K562 (cell line): ENCODE measurements at regions not wholly inside any gene's neighbourhood (a gene's known extent, or its start where the extent isn't known, plus 50 kb on each side); places are given as distances from the start of the nearest gene placed in this dataset.

ENCODE experiments used
- ATF6 ChIP-seq: sonication (generic); formaldehyde crosslinking; IDR thresholded peaks from 2 replicates; pipeline ENCODE4 v1.4.0; 2020; ENCODE audit warnings: mild to moderate bottlenecking, missing genetic modification reagents
- CGGBP1 ChIP-seq: fragments of 250-450 bp; sonication (Bioruptor Pico); IDR thresholded peaks from 2 replicates; pipeline ENCODE4 v1.9.0; 2021; ENCODE audit warnings: mild to moderate bottlenecking
- DPF2 ChIP-seq: fragments of 450-650 bp; IDR thresholded peaks from 2 replicates; pipeline ENCODE4 v1.6.1; 2016
- FOXJ2 ChIP-seq: fragments of 200-800 bp; sonication (Bioruptor generic); IDR thresholded peaks from 2 replicates; pipeline ENCODE4 v1.6.1; 2016; ENCODE audit warnings: missing genetic modification characterization, missing compliant biosample characterization
- GABPA ChIP-seq: fragments of 200-800 bp; sonication (Bioruptor generic); conservative IDR thresholded peaks from 2 replicates; pipeline ENCODE4 v1.6.1; 2016; ENCODE audit warnings: low read depth, missing genetic modification characterization, missing compliant biosample characterization
- HNRNPH1 ChIP-seq: fragments of 200-400 bp; formaldehyde crosslinking; optimal IDR thresholded peaks from 2 replicates; pipeline ENCODE3; 2017; ENCODE audit warnings: low read depth, mild to moderate bottlenecking, low read length, moderate library complexity
- HNRNPK ChIP-seq: fragments of 200-400 bp; formaldehyde crosslinking; IDR thresholded peaks from one replicate; pipeline ENCODE4 v1.6.1; 2018; ENCODE audit warnings: mild to moderate bottlenecking, low read depth, low read length; ENCODE audit not compliant: poor library complexity, severe bottlenecking
- IFI16 ChIP-seq: fragments of 250-450 bp; sonication (Bioruptor Pico); IDR thresholded peaks from 2 replicates; pipeline ENCODE4 v2.1.2; 2022; ENCODE audit warnings: mild to moderate bottlenecking, inconsistent platforms
- LCOR ChIP-seq: sonication (generic); formaldehyde crosslinking; IDR thresholded peaks from 2 replicates; pipeline ENCODE4 v1.8.0; 2022; ENCODE audit warnings: mild to moderate bottlenecking, missing genetic modification reagents
- MAFG ChIP-seq: fragments of 450-650 bp; conservative IDR thresholded peaks from 2 replicates; pipeline ENCODE4 v1.6.1; 2016; ENCODE audit warnings: missing genetic modification characterization, missing compliant biosample characterization
- MCM2 ChIP-seq: fragments of 450-650 bp; IDR thresholded peaks from 2 replicates; pipeline ENCODE4 v1.6.1; 2017; ENCODE audit warnings: low read depth, mild to moderate bottlenecking
- MEIS2 ChIP-seq: fragments of 450-650 bp; IDR thresholded peaks from 2 replicates; pipeline ENCODE4 v1.6.1; 2014; ENCODE audit warnings: mild to moderate bottlenecking; ENCODE audit not compliant: partially characterized antibody
- NFE2 ChIP-seq: IDR thresholded peaks from 2 replicates; pipeline ENCODE4 v1.6.1; 2014; ENCODE audit warnings: antibody characterized with exemption, low read depth
- NFIC ChIP-seq: fragments of 450-650 bp; IDR thresholded peaks from 2 replicates; pipeline ENCODE4 v1.6.1; 2017; ENCODE audit warnings: mild to moderate bottlenecking, inconsistent platforms
- PHF8 ChIP-seq: fragments of 200-600 bp; sonication (generic); IDR thresholded peaks from 2 replicates; pipeline ENCODE4 v1.6.1; 2012; ENCODE audit warnings: mixed run types, mild to moderate bottlenecking, inconsistent platforms, low read length, moderate library complexity, borderline replicate concordance
- SLC30A9 ChIP-seq: fragments of 250-450 bp; sonication (Bioruptor Pico); IDR thresholded peaks from 2 replicates; pipeline ENCODE4 v1.8.0; 2022; ENCODE audit warnings: mild to moderate bottlenecking, moderate library complexity
- SMAD2 ChIP-seq: fragments of 150-350 bp; IDR thresholded peaks from 2 replicates; pipeline ENCODE4 v1.6.1; 2014; ENCODE audit warnings: low read depth, mild to moderate bottlenecking, low read length
- ZNF121 ChIP-seq: sonication (generic); formaldehyde crosslinking; conservative IDR thresholded peaks from 2 replicates; pipeline ENCODE4 v1.8.0; 2022; ENCODE audit warnings: missing genetic modification reagents
- ZNF224 ChIP-seq: sonication (generic); formaldehyde crosslinking; IDR thresholded peaks from 2 replicates; pipeline ENCODE4 v1.8.0; 2022; ENCODE audit warnings: mild to moderate bottlenecking, missing genetic modification reagents
- ZNF592 ChIP-seq: fragments of 450-650 bp; IDR thresholded peaks from 2 replicates; pipeline ENCODE4 v1.6.1; 2017; ENCODE audit warnings: antibody characterized with exemption, mild to moderate bottlenecking
- ZSCAN29 ChIP-seq: fragments of 450-650 bp; IDR thresholded peaks from 2 replicates; pipeline ENCODE4 v1.6.1; 2017
- TF ChIP-seq, protein P1 (sequence below): fragments of 450-650 bp; IDR thresholded peaks from 2 replicates; pipeline ENCODE4 v1.6.1; 2014; ENCODE audit warnings: low read depth, mild to moderate bottlenecking, moderate library complexity, borderline replicate concordance
- TF ChIP-seq, protein P2 (sequence below), 2 experiments: fragments of 450-650 bp in 1 of 2; sonication (generic) in 1 of 2; formaldehyde crosslinking; conservative IDR thresholded peaks; 2 replicates each; pipeline versions ENCODE4 v1.4.0 to v1.8.1; 2020 to 2022; ENCODE audit warnings: mild to moderate bottlenecking in 1 of 2, missing genetic modification reagents in 1 of 2

DNA sequence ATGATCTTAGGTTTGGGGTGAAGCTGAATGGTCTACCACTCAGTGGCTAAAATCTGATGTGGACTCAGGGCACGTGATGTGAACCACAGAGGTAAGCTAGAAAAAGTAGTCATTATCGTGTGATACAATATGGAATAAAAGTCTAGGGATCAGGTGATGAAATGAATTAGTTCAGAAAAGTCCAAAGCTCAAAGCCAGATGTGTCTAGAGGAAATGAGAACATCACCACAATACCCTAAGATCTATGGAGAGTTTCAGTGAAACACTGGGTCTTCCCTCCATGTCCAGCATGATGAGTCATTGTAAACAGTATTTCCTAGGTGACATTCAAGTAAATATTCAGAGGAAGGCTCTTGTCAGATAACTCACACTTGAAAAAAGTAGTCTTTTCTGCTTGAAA is 1257.4 kb upstream of the ZEB2 start (continued):
- peak; percentile 99 for TF ChIP-seq FOXJ2 (tag)
- TF ChIP-seq DPF2: 0 out of 2 replicates have a peak, but pooled peaks have one; percentile 27
- TF ChIP-seq MAFG (tag): peak; percentile 33; the same call in 1 of the 2 replicates
- TF ChIP-seq NFE2: peak; percentile 62
- no peak for TF ChIP-seq MCM2
- TF ChIP-seq SMAD2: no peak
- no peak for TF ChIP-seq ZNF121 (CRISPR knock-in tag)
- TF ChIP-seq, protein P1, sequence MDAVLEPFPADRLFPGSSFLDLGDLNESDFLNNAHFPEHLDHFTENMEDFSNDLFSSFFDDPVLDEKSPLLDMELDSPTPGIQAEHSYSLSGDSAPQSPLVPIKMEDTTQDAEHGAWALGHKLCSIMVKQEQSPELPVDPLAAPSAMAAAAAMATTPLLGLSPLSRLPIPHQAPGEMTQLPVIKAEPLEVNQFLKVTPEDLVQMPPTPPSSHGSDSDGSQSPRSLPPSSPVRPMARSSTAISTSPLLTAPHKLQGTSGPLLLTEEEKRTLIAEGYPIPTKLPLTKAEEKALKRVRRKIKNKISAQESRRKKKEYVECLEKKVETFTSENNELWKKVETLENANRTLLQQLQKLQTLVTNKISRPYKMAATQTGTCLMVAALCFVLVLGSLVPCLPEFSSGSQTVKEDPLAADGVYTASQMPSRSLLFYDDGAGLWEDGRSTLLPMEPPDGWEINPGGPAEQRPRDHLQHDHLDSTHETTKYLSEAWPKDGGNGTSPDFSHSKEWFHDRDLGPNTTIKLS: no peak
- TF ChIP-seq ZNF592: peak; percentile 55; the same call in 1 of the 2 replicates
- TF ChIP-seq, protein P2, sequence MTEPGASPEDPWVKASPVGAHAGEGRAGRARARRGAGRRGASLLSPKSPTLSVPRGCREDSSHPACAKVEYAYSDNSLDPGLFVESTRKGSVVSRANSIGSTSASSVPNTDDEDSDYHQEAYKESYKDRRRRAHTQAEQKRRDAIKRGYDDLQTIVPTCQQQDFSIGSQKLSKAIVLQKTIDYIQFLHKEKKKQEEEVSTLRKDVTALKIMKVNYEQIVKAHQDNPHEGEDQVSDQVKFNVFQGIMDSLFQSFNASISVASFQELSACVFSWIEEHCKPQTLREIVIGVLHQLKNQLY (CRISPR knock-in tag; conservative IDR thresholded peaks at IDR 0.05): no peak
- TF ChIP-seq HNRNPH1: no peak
- TF ChIP-seq ZNF224 (CRISPR knock-in tag): no peak
- no peak for TF ChIP-seq NFIC
- TF ChIP-seq PHF8: no peak
- TF ChIP-seq IFI16 (CRISPR knock-in tag): no peak
- no peak for TF ChIP-seq ATF6 (CRISPR knock-in tag)
- no peak for TF ChIP-seq CGGBP1 (CRISPR knock-in tag)
- TF ChIP-seq ZSCAN29: no peak
- TF ChIP-seq MEIS2: peak; percentile 24
- TF ChIP-seq HNRNPK: no peak
- no peak for TF ChIP-seq SLC30A9 (CRISPR knock-in tag)
- no peak for TF ChIP-seq LCOR (CRISPR knock-in tag)
- TF ChIP-seq GABPA (tag): no peak
